ENCODE measurements at regions not wholly inside any gene's neighbourhood (a gene's known extent, or its start where the extent isn't known, plus 50 kb on each side); places are given as distances from the start of the nearest gene placed in this dataset.

- H3K9ac ChIP-seq (replicated peaks; ENCODE audit: extremely low read depth, insufficient read depth, low read length), result no peak overlapping the region
- no TSS peak for BruUV-seq (replicated peaks)
- no peak for FAIRE-seq
- TF ChIP-seq POLR2A (IDR thresholded peaks at IDR 0.05; ENCODE audit: low read depth, low read length) (no peak), MAX (IDR thresholded peaks at IDR 0.05; ENCODE audit: insufficient read depth, insufficient read length) (no peak), CTCF (IDR thresholded peaks at IDR 0.05; ENCODE audit: extremely low read depth in 1 of 2, insufficient read depth in 1 of 2, low read depth in 1 of 2, low read length in 2 of 2) (no peak), POLR2AphosphoS5 (IDR thresholded peaks at IDR 0.05; ENCODE audit: insufficient read depth, low read depth, low read length) (no peak), JUN (IDR thresholded peaks at IDR 0.05; ENCODE audit: borderline replicate concordance, insufficient read depth, insufficient read length, low read depth) (no peak), GATA2 (IDR thresholded peaks at IDR 0.05; ENCODE audit: insufficient read depth, insufficient read length, low read depth, low read length) (no peak), FOS (IDR thresholded peaks at IDR 0.05; ENCODE audit: borderline replicate concordance, insufficient read depth, low read length) (no peak), MYC (IDR thresholded peaks at IDR 0.05; ENCODE audit: low read depth, low read length) (no peak)
- intact Hi-C loops (cut with micrococcal nuclease), result no loop called here
- DNase-seq (ENCODE audit: low read depth, low spot score), result no peak
- no peaks in the 10 kb centered on the region for H3K9me1 ChIP-seq (replicated peaks; ENCODE audit: control insufficient read depth, extremely low read depth, insufficient read depth, low read length)
- POLR2A ChIA-PET, result no interaction called here
- H3K4me2 ChIP-seq (ENCODE audit: insufficient read depth, low read length), result no peak overlapping the region
- H3K27ac ChIP-seq (ENCODE audit: insufficient read depth, low read depth, low read length), result no peak overlapping the region
- dilution Hi-C loops (cut with MboI; ENCODE audit: extremely low pct_ligation_motif_present, low sequenced_read_pairs), result no loop called here
- H4K20me1 ChIP-seq (replicated peaks; ENCODE audit: control insufficient read depth, extremely low read depth, insufficient read depth, low read length), result no peaks in the 10 kb centered on the region
- H3K4me1 ChIP-seq (ENCODE audit: control insufficient read depth, extremely low read depth, insufficient read depth, low read length), result no peaks in the 10 kb centered on the region
- H3K36me3 ChIP-seq (ENCODE audit: control insufficient read depth in 2 of 2, extremely low read depth in 1 of 2, insufficient read depth in 2 of 2, low read length in 2 of 2), result no peaks in the 10 kb centered on the region
- H3K4me3 ChIP-seq (replicated peaks in 1 of 3; ENCODE audit: insufficient read depth in 1 of 3, low read depth in 1 of 3, low read length in 3 of 3), result no peak overlapping the region
- peaks cover 0 to 2% of the 10 kb centered on the region in 2 experiments for H3K27me3 ChIP-seq (ENCODE audit: control insufficient read depth in 2 of 2, insufficient read depth in 2 of 2, low read length in 2 of 2)
- H2AFZ ChIP-seq (ENCODE audit: low read depth, low read length), result no peak overlapping the region
- CTCF ChIA-PET, result no interaction called here
- H3K9me3 ChIP-seq (replicated peaks; ENCODE audit: control insufficient read depth, insufficient read depth, low read length), result no peaks in the 10 kb centered on the region
- H3K79me2 ChIP-seq (ENCODE audit: control insufficient read depth, insufficient read depth, low read length), result no peaks in the 10 kb centered on the region
Measured at GRCh38 chr11:127612607-127613006, 612.0 kb upstream of the KIRREL3 start.

Data from endothelial cell of umbilical vein (primary cell).